ENCODE measurements at regions not wholly inside any gene's neighbourhood (a gene's known extent, or its start where the extent isn't known, plus 50 kb on each side); places are given as distances from the start of the nearest gene placed in this dataset.

- TF ChIP-seq E2F4 (CRISPR knock-in tag; IDR thresholded peaks at IDR 0.05; ENCODE audit: borderline replicate concordance, low read depth) = no peak
- TF ChIP-seq, protein P1, sequence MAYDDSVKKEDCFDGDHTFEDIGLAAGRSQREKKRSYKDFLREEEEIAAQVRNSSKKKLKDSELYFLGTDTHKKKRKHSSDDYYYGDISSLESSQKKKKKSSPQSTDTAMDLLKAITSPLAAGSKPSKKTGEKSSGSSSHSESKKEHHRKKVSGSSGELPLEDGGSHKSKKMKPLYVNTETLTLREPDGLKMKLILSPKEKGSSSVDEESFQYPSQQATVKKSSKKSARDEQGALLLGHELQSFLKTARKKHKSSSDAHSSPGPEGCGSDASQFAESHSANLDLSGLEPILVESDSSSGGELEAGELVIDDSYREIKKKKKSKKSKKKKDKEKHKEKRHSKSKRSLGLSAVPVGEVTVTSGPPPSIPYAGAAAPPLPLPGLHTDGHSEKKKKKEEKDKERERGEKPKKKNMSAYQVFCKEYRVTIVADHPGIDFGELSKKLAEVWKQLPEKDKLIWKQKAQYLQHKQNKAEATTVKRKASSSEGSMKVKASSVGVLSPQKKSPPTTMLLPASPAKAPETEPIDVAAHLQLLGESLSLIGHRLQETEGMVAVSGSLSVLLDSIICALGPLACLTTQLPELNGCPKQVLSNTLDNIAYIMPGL (CRISPR knock-in tag; IDR thresholded peaks at IDR 0.05) = no peak
- no peak for TF ChIP-seq ZNF416 (CRISPR knock-in tag; IDR thresholded peaks at IDR 0.05)
These were observed 118.2 kb upstream of the RAP2B start (continued) for GRCh38 chr3:153043729-153044328.

DNA sequence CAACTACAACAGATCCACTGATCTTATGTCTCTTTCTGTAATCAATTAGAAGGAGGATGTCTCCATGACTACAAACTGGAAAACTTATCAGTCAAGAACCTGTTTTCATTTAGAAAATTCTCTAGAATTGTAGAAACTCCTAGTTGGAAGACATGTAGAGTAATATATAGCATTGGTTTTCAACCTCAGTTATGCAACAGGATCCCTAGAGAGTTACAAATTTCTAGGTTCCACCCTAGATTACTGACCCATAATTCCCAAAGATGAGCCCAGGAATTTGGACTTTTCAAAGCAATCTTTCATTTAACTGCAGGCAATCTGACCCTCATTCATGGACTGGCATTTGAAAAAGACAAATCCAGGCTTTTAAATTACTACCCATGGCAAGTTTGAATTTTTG lies 116.9 kb upstream of the RAP2B start:
- H3K36me3 Mint-ChIP-seq = 0 out of 2 replicates have a peak, but pooled peaks cover 3% of the 10 kb centered on the region
- H3K9me3 Mint-ChIP-seq = no peaks in the 10 kb centered on the region
- ATAC-seq (no peak), DNase-seq (ENCODE audit: low spot score) (no peak)
- peaks cover 5% of the 10 kb centered on the region for H3K4me1 Mint-ChIP-seq
- H3K4me3 Mint-ChIP-seq = no peak overlapping the region
- no peak overlapping the region for H3K27ac Mint-ChIP-seq
- H3K27me3 Mint-ChIP-seq (ENCODE audit: low read depth) = no peaks in the 10 kb centered on the region
- ChIA-PET CTCF (no interaction called here), POLR2A (no interaction called here)
- TF ChIP-seq FOXJ3 (CRISPR knock-in tag; IDR thresholded peaks at IDR 0.05; ENCODE audit: borderline replicate concordance) (no peak), GTF2I (CRISPR knock-in tag; conservative IDR thresholded peaks at IDR 0.05) (no peak), IRF2 (CRISPR knock-in tag; IDR thresholded peaks at IDR 0.05; ENCODE audit: borderline replicate concordance, low read depth) (no peak), USF2 (CRISPR knock-in tag; IDR thresholded peaks at IDR 0.05) (no peak), KAT7 (CRISPR knock-in tag; IDR thresholded peaks at IDR 0.05; ENCODE audit: borderline replicate concordance) (no peak), ZNF671 (CRISPR knock-in tag; IDR thresholded peaks at IDR 0.05) (no peak), CREB1 (CRISPR knock-in tag; IDR thresholded peaks at IDR 0.05) (no peak), RORB (CRISPR knock-in tag; IDR thresholded peaks at IDR 0.05) (no peak)
- TF ChIP-seq, protein P2, sequence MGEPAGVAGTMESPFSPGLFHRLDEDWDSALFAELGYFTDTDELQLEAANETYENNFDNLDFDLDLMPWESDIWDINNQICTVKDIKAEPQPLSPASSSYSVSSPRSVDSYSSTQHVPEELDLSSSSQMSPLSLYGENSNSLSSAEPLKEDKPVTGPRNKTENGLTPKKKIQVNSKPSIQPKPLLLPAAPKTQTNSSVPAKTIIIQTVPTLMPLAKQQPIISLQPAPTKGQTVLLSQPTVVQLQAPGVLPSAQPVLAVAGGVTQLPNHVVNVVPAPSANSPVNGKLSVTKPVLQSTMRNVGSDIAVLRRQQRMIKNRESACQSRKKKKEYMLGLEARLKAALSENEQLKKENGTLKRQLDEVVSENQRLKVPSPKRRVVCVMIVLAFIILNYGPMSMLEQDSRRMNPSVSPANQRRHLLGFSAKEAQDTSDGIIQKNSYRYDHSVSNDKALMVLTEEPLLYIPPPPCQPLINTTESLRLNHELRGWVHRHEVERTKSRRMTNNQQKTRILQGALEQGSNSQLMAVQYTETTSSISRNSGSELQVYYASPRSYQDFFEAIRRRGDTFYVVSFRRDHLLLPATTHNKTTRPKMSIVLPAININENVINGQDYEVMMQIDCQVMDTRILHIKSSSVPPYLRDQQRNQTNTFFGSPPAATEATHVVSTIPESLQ (CRISPR knock-in tag; IDR thresholded peaks at IDR 0.05) = no peak

DNA sequence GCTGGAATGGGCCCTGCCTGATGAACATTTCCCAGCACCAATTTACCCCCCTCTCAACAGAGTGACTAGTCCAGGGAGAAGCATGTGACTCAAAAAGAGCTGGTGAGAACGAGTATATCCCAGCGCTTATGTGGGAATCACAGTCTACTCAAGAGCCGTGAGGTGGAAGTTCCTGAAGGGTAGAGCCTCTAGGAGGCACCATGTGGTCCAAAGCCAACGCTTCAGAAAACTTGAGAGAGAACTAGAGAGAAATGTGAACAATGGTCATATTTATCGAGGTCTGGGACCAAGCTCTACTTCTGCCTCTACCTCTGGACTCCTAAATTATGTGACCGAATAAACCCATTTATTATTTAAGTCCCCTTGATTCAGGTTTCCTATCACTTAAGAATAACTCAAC lies 111.0 kb upstream of the RAP2B start:
- POLR2A ChIA-PET = no interaction called here
- no peak overlapping the region for H3K4me3 Mint-ChIP-seq
- ATAC-seq (no peak), DNase-seq (ENCODE audit: low spot score) (no peak)
- H3K9me3 Mint-ChIP-seq = no peaks in the 10 kb centered on the region
- CTCF ChIA-PET = interaction anchor here (1.6 kb wide), 1 partner anchor 8 kb away, joined by 3 read pairs; no protein-coding TSS in a partner anchor
- no peaks in the 10 kb centered on the region for H3K27me3 Mint-ChIP-seq (ENCODE audit: low read depth)
- no peak overlapping the region for H3K27ac Mint-ChIP-seq
- H3K4me1 Mint-ChIP-seq = no peaks in the 10 kb centered on the region
- H3K36me3 Mint-ChIP-seq = 0 out of 2 replicates have a peak, but pooled peaks cover 3% of the 10 kb centered on the region
- TF ChIP-seq ZNF138 (CRISPR knock-in tag; conservative IDR thresholded peaks at IDR 0.05) (no peak), TEAD1 (CRISPR knock-in tag; IDR thresholded peaks at IDR 0.05) (no peak), PRRX2 (CRISPR knock-in tag; IDR thresholded peaks at IDR 0.05) (no peak), ZNF512 (CRISPR knock-in tag; IDR thresholded peaks at IDR 0.05; ENCODE audit: borderline replicate concordance) (no peak), TP53 (CRISPR knock-in tag; IDR thresholded peaks at IDR 0.05) (no peak), AR (CRISPR knock-in tag; IDR thresholded peaks at IDR 0.05) (no peak), GTF2I (CRISPR knock-in tag; conservative IDR thresholded peaks at IDR 0.05) (no peak), NFYB (CRISPR knock-in tag; conservative IDR thresholded peaks at IDR 0.05; ENCODE audit: low read depth) (no peak), ESRRA (CRISPR knock-in tag; IDR thresholded peaks at IDR 0.05; ENCODE audit: borderline replicate concordance) (no peak), KAT7 (CRISPR knock-in tag; IDR thresholded peaks at IDR 0.05; ENCODE audit: borderline replicate concordance) (no peak), CREB1 (CRISPR knock-in tag; IDR thresholded peaks at IDR 0.05) (no peak), ZBTB21 (CRISPR knock-in tag; IDR thresholded peaks at IDR 0.05; ENCODE audit: borderline replicate concordance) (no peak), ZNF232 (CRISPR knock-in tag; IDR thresholded peaks at IDR 0.05) (no peak), NR1H2 (CRISPR knock-in tag; IDR thresholded peaks at IDR 0.05) (no peak)

Measured in WTC11 (cell line).